HEK293 (cell line): ENCODE measurements at regions not wholly inside any gene's neighbourhood (a gene's known extent, or its start where the extent isn't known, plus 50 kb on each side); places are given as distances from the start of the nearest gene placed in this dataset.

Experiments used
- CTCF ChIA-PET: fragments of 350-600 bp; formaldehyde crosslinking; extraction: SDS; loops from one replicate; lab custom pipeline; 2021; ENCODE audit warnings: antibody characterized with exemption; lab: Yijun Ruan, JAX
- POLR2A ChIA-PET: fragments of 300-600 bp; formaldehyde crosslinking; extraction: SDS; loops from one replicate; lab custom pipeline; 2020; ENCODE audit warnings: antibody characterized with exemption, inconsistent platforms; lab: Yijun Ruan, JAX
- H3K27ac ChIP-seq: fragments of 200-500 bp; sonication (Bioruptor generic); 2 replicates; pipeline ENCODE4 v1.5.1; 2014; ENCODE audit warnings: low read depth, low read length, control low read depth, inconsistent platforms; ENCODE audit errors: extremely low read depth
- H3K36me3 ChIP-seq, 2 experiments: fragments of 200-500 bp in 1 of 2; sonication (Bioruptor generic) in 1 of 2; 1 replicate in 1 of 2; 2 replicates in 1 of 2; pipeline ENCODE4 v1.5.1; 2014 to 2017; ENCODE audit warnings: inconsistent platforms in 2 of 2, low read length in 2 of 2; ENCODE audit not compliant: control insufficient read depth in 2 of 2, insufficient read depth in 1 of 2
- H3K4me1 ChIP-seq: fragments of 200-500 bp; sonication (Bioruptor generic); 2 replicates; pipeline ENCODE4 v1.5.1; 2014; ENCODE audit warnings: mild to moderate bottlenecking, low read length, inconsistent platforms; ENCODE audit not compliant: control insufficient read depth, insufficient read depth
- H3K4me3 ChIP-seq: 2 replicates; pipeline ENCODE4 v1.5.1; 2011; ENCODE audit warnings: low read depth, mild to moderate bottlenecking, control low read depth, low read length, moderate library complexity
- H3K9me3 ChIP-seq: fragments of 200-500 bp; sonication (Bioruptor generic); 2 replicates; pipeline ENCODE4 v1.5.1; 2014; ENCODE audit warnings: low read depth, low read length, inconsistent platforms; ENCODE audit not compliant: control insufficient read depth, insufficient read depth
- ATF2 ChIP-seq: fragments of 450-650 bp; formaldehyde crosslinking; IDR thresholded peaks from 2 replicates; pipeline ENCODE4 v1.5.1; 2016; ENCODE audit warnings: missing biosample characterization, missing genetic modification characterization, low read depth
- GFI1B ChIP-seq: fragments of 450-650 bp; formaldehyde crosslinking; IDR thresholded peaks from 2 replicates; pipeline ENCODE4 v1.5.1; 2016; ENCODE audit warnings: missing biosample characterization, missing genetic modification characterization
- GLI4 ChIP-seq: fragments of 450-650 bp; formaldehyde crosslinking; IDR thresholded peaks from 2 replicates; pipeline ENCODE4 v1.5.1; 2016; ENCODE audit warnings: missing biosample characterization, missing genetic modification characterization
- HOXD13 ChIP-seq: sonication (generic); formaldehyde crosslinking; IDR thresholded peaks from 2 replicates; pipeline ENCODE4 v1.8.0; 2022; ENCODE audit warnings: missing genetic modification reagents, borderline replicate concordance
- INSM2 ChIP-seq: fragments of 450-650 bp; formaldehyde crosslinking; IDR thresholded peaks from 2 replicates; pipeline ENCODE4 v1.5.1; 2016; ENCODE audit warnings: missing biosample characterization, missing genetic modification characterization
- MZF1 ChIP-seq: fragments of 450-650 bp; formaldehyde crosslinking; IDR thresholded peaks from 2 replicates; pipeline ENCODE4 v1.5.1; 2017; ENCODE audit warnings: missing biosample characterization, missing genetic modification characterization, borderline replicate concordance
- PBX3 ChIP-seq: sonication (generic); formaldehyde crosslinking; IDR thresholded peaks from 2 replicates; pipeline ENCODE4 v1.8.1; 2022; ENCODE audit warnings: mild to moderate bottlenecking, moderate library complexity, missing genetic modification reagents
- ZNF132 ChIP-seq: fragments of 450-650 bp; formaldehyde crosslinking; IDR thresholded peaks from 2 replicates; pipeline ENCODE4 v1.5.1; 2017; ENCODE audit warnings: missing biosample characterization, missing genetic modification characterization, borderline replicate concordance
- ZNF2 ChIP-seq: fragments of 450-650 bp; formaldehyde crosslinking; IDR thresholded peaks from 2 replicates; pipeline ENCODE4 v1.5.1; 2016; ENCODE audit warnings: missing biosample characterization, missing genetic modification characterization
- ZNF280C ChIP-seq: fragments of 450-650 bp; formaldehyde crosslinking; IDR thresholded peaks from 2 replicates; pipeline ENCODE4 v1.5.1; 2016; ENCODE audit warnings: missing biosample characterization, missing genetic modification characterization
- ZNF391 ChIP-seq: fragments of 450-650 bp; formaldehyde crosslinking; IDR thresholded peaks from 2 replicates; pipeline ENCODE4 v1.5.1; 2016; ENCODE audit warnings: low read depth, missing biosample characterization, missing genetic modification characterization, borderline replicate concordance
- ZNF426 ChIP-seq: fragments of 450-650 bp; formaldehyde crosslinking; IDR thresholded peaks from 2 replicates; pipeline ENCODE4 v1.5.1; 2017; ENCODE audit warnings: missing biosample characterization, missing genetic modification characterization, mild to moderate bottlenecking, inconsistent platforms, moderate library complexity
- ZNF514 ChIP-seq: fragments of 450-650 bp; formaldehyde crosslinking; IDR thresholded peaks from 2 replicates; pipeline ENCODE4 v1.5.1; 2016; ENCODE audit warnings: missing biosample characterization, missing genetic modification characterization
- ZNF518A ChIP-seq: fragments of 450-650 bp; formaldehyde crosslinking; conservative IDR thresholded peaks from 2 replicates; pipeline ENCODE4 v1.5.1; 2016; ENCODE audit warnings: low read depth, missing biosample characterization, missing genetic modification characterization
- ZNF544 ChIP-seq: fragments of 450-650 bp; formaldehyde crosslinking; IDR thresholded peaks from 2 replicates; pipeline ENCODE4 v1.5.0; 2017; ENCODE audit warnings: missing biosample characterization, missing genetic modification characterization
- ZNF585B ChIP-seq: fragments of 450-650 bp; formaldehyde crosslinking; IDR thresholded peaks from 2 replicates; pipeline ENCODE4 v1.5.1; 2016; ENCODE audit warnings: missing biosample characterization, missing genetic modification characterization
- ZNF629 ChIP-seq: fragments of 450-650 bp; formaldehyde crosslinking; IDR thresholded peaks from 2 replicates; pipeline ENCODE4 v1.5.1; 2017; ENCODE audit warnings: missing biosample characterization, missing genetic modification characterization
- TF ChIP-seq, protein P1 (sequence below): fragments of 450-650 bp; formaldehyde crosslinking; IDR thresholded peaks from 2 replicates; pipeline ENCODE4 v1.5.1; 2017; ENCODE audit warnings: missing biosample characterization, missing genetic modification characterization

GRCh38 chr3:81436182-81436581 is 325.3 kb downstream of the GBE1 start:
- Histone ChIP-seq H3K9me3 (no peaks in the 10 kb centered on the region), H3K4me1 (no peaks in the 10 kb centered on the region), H3K36me3 (no peaks in the 10 kb centered on the region), H3K4me3 (no peak overlapping the region), H3K27ac (no peak overlapping the region)
- POLR2A ChIA-PET: no interaction called here
- no peak for TF ChIP-seq ZNF391 (tag by site-specific recombination)
- TF ChIP-seq ZNF2 (tag by site-specific recombination): no peak
- no peak for TF ChIP-seq INSM2
- TF ChIP-seq, protein P1, sequence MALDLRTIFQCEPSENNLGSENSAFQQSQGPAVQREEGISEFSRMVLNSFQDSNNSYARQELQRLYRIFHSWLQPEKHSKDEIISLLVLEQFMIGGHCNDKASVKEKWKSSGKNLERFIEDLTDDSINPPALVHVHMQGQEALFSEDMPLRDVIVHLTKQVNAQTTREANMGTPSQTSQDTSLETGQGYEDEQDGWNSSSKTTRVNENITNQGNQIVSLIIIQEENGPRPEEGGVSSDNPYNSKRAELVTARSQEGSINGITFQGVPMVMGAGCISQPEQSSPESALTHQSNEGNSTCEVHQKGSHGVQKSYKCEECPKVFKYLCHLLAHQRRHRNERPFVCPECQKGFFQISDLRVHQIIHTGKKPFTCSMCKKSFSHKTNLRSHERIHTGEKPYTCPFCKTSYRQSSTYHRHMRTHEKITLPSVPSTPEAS: no peak
- no peak for TF ChIP-seq GFI1B
- TF ChIP-seq ZNF280C (tag by site-specific recombination): no peak
- no peak for TF ChIP-seq MZF1 (tag by site-specific recombination)
- TF ChIP-seq ZNF514 (tag by site-specific recombination): no peak
- CTCF ChIA-PET: no interaction called here

DNA sequence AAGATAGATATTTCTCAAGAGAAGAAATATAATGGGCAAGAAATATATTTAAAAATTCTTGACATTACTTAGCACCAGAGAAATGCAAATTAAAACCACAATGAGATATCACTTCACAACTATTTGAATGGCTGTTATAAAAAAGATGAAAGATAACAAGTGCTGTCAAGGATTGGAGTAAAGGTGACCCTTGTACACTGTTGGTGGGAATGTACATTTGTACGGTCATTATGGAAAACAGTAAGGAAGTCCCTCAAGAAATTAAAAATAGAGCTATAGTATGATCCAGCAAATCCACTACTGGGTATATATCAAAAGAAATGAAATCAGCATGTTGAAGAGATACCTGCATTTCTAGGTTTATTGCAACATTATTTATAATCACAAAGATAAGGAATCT is 326.4 kb downstream of the GBE1 start:
- H3K4me1 ChIP-seq: no peaks in the 10 kb centered on the region
- POLR2A ChIA-PET: no interaction called here
- TF ChIP-seq ZNF426 (no peak), PBX3 (no peak), HOXD13 (CRISPR knock-in tag) (no peak), ATF2 (tag by site-specific recombination) (no peak), GLI4 (no peak), ZNF132 (tag by site-specific recombination) (no peak), ZNF518A (no peak), ZNF629 (tag by site-specific recombination) (no peak), ZNF585B (tag by site-specific recombination) (no peak), ZNF544 (tag by site-specific recombination) (no peak)
- TF ChIP-seq, protein P1: no peak

More for the DNA sequence above, 326.4 kb downstream of the GBE1 start:
- no peaks in the 10 kb centered on the region for H3K36me3 ChIP-seq
- H3K9me3 ChIP-seq: no peaks in the 10 kb centered on the region
- no peak overlapping the region for H3K4me3 ChIP-seq
- CTCF ChIA-PET: no interaction called here
- no peak overlapping the region for H3K27ac ChIP-seq
